HepG2 (cell line): ENCODE measurements at regions not wholly inside any gene's neighbourhood (a gene's known extent, or its start where the extent isn't known, plus 50 kb on each side); places are given as distances from the start of the nearest gene placed in this dataset.

Source experiments
- AKAP8 ChIP-seq: sonication (generic); formaldehyde crosslinking; IDR thresholded peaks from 2 replicates; pipeline ENCODE4 v1.5.1; 2020; ENCODE audit warnings: mild to moderate bottlenecking, missing genetic modification reagents
- ARID5B ChIP-seq: IDR thresholded peaks from 2 replicates; pipeline ENCODE4 v1.4.0; 2020; ENCODE audit warnings: mild to moderate bottlenecking, missing genetic modification reagents
- ATF7 ChIP-seq, 2 experiments: fragments of 450-650 bp in 1 of 2; sonication (generic) in 1 of 2; formaldehyde crosslinking in 1 of 2; IDR thresholded peaks; 2 replicates each; pipeline versions ENCODE4 v1.4.0 to v1.6.1; 2016 to 2020; ENCODE audit warnings: antibody characterized with exemption in 1 of 2, mild to moderate bottlenecking in 1 of 2, missing genetic modification reagents in 1 of 2
- DR1 ChIP-seq: sonication (generic); formaldehyde crosslinking; IDR thresholded peaks from 2 replicates; pipeline ENCODE4 v1.8.0; 2021; ENCODE audit warnings: mild to moderate bottlenecking, missing genetic modification reagents, inconsistent platforms
- GMEB1 ChIP-seq: sonication (generic); formaldehyde crosslinking; IDR thresholded peaks from 2 replicates; pipeline ENCODE4 v1.5.1; 2020; ENCODE audit warnings: missing genetic modification reagents, mild to moderate bottlenecking, borderline replicate concordance
- HOXA3 ChIP-seq: sonication (generic); formaldehyde crosslinking; IDR thresholded peaks from 2 replicates; pipeline ENCODE4 v1.5.0; 2020; ENCODE audit warnings: missing genetic modification reagents
- LRRFIP1 ChIP-seq: sonication (generic); formaldehyde crosslinking; conservative IDR thresholded peaks from 2 replicates; pipeline ENCODE4 v1.4.0; 2020; ENCODE audit warnings: missing genetic modification reagents
- PHF21A ChIP-seq: sonication (generic); formaldehyde crosslinking; IDR thresholded peaks from 2 replicates; pipeline ENCODE4 v1.5.0; 2020; ENCODE audit warnings: mild to moderate bottlenecking, missing genetic modification reagents
- SPEN ChIP-seq: sonication (generic); formaldehyde crosslinking; IDR thresholded peaks from 2 replicates; pipeline ENCODE4 v1.5.1; 2020; ENCODE audit warnings: low read depth, mild to moderate bottlenecking, missing genetic modification reagents
- YEATS4 ChIP-seq: sonication (generic); formaldehyde crosslinking; IDR thresholded peaks from 2 replicates; pipeline ENCODE4 v1.4.0; 2020; ENCODE audit warnings: missing genetic modification reagents, borderline replicate concordance
- ZBTB34 ChIP-seq: sonication (generic); formaldehyde crosslinking; IDR thresholded peaks from 2 replicates; pipeline ENCODE4 v1.8.0; 2022; ENCODE audit warnings: mild to moderate bottlenecking, missing genetic modification reagents
- ZNF10 ChIP-seq: sonication (generic); formaldehyde crosslinking; IDR thresholded peaks from 2 replicates; pipeline ENCODE4 v1.4.0; 2020; ENCODE audit warnings: mild to moderate bottlenecking, low read depth, missing genetic modification reagents, borderline replicate concordance
- ZNF136 ChIP-seq: sonication (generic); formaldehyde crosslinking; IDR thresholded peaks from 2 replicates; pipeline ENCODE4 v1.8.1; 2022; ENCODE audit warnings: low read depth, mild to moderate bottlenecking, moderate library complexity, missing genetic modification reagents
- ZNF232 ChIP-seq: sonication (generic); formaldehyde crosslinking; IDR thresholded peaks from 2 replicates; pipeline ENCODE4 v1.4.0; 2020; ENCODE audit warnings: missing genetic modification reagents, borderline replicate concordance
- ZNF740 ChIP-seq: sonication (generic); formaldehyde crosslinking; IDR thresholded peaks from 2 replicates; pipeline ENCODE4 v1.4.0; 2020; ENCODE audit warnings: missing genetic modification reagents
- ZNF770 ChIP-seq: sonication (generic); formaldehyde crosslinking; IDR thresholded peaks from 2 replicates; pipeline ENCODE4 v1.5.0; 2020; ENCODE audit warnings: mild to moderate bottlenecking, missing genetic modification reagents

GRCh38 chr12:93019975-93020630 is 91.0 kb upstream of the EEA1 start (continued):
- TF ChIP-seq ZBTB34 (CRISPR knock-in tag), result peak; percentile 72; the same call in 1 of the 2 replicates
- no peak for TF ChIP-seq LRRFIP1
- TF ChIP-seq GMEB1 (CRISPR knock-in tag), result peak; percentile 33; the same call in 1 of the 2 replicates
- no peak for TF ChIP-seq SPEN (CRISPR knock-in tag)
- peak; percentile 82 for TF ChIP-seq PHF21A
- no peak for TF ChIP-seq ZNF770 (CRISPR knock-in tag)
- TF ChIP-seq ATF7 (IDR thresholded peaks at IDR 0.05), result peak; percentile 53
- peak; percentile 93 for TF ChIP-seq ATF7 (CRISPR knock-in tag; IDR thresholded peaks at IDR 0.05)
- TF ChIP-seq ZNF740 (CRISPR knock-in tag), result no peak
- peak; percentile 38; the same call in 1 of the 2 replicates for TF ChIP-seq YEATS4 (CRISPR knock-in tag)
- TF ChIP-seq ZNF10 (CRISPR knock-in tag), result no peak
- TF ChIP-seq DR1 (CRISPR knock-in tag), result no peak
- no peak for TF ChIP-seq ZNF232 (CRISPR knock-in tag)
- no peak for TF ChIP-seq ZNF136 (CRISPR knock-in tag)
- TF ChIP-seq ARID5B, result peak; percentile 91
- peak; percentile 52 for TF ChIP-seq HOXA3 (CRISPR knock-in tag)
- no peak for TF ChIP-seq AKAP8
